Tibial artery (tissue), 4 donors: ENCODE measurements at regions not wholly inside any gene's neighbourhood (a gene's known extent, or its start where the extent isn't known, plus 50 kb on each side); places are given as distances from the start of the nearest gene placed in this dataset.
A peak's percentile ranks its signal among the peaks of the same experiment; 100 is the strongest.

Experiments used
- DNase-seq, 2 donors: peaks; one replicate each; pipeline ENCODE4 v3.0.0-alpha.2; 2019
- H3K27ac ChIP-seq, 2 donors: fragments of 200-600 bp; sonication (generic) in 1 of 2; 1 replicate in 1 of 2; 2 replicates in 1 of 2; pipeline ENCODE4 v1.5.1; 2018 to 2019; ENCODE audit warnings: mild to moderate bottlenecking in 1 of 2
- H3K27me3 ChIP-seq, 2 donors: fragments of 200-600 bp; sonication (generic) in 1 of 2; one replicate each; pipeline versions ENCODE4 v1.5.1 to v1.6.0; 2016 to 2019
- H3K36me3 ChIP-seq, 3 donors: fragments of 200-600 bp; sonication (generic) in 2 of 3; one replicate each; pipeline ENCODE4 v1.5.1; 2016 to 2019; ENCODE audit warnings: mild to moderate bottlenecking in 2 of 3
- H3K4me1 ChIP-seq, 4 donors: fragments of 200-600 bp; sonication (generic) in 2 of 4; 1 replicate in 3 of 4; 2 replicates in 1 of 4; pipeline ENCODE4 v1.5.1; 2016 to 2019
- H3K4me3 ChIP-seq, 2 donors: fragments of 200-600 bp; sonication (generic) in 1 of 2; 1 replicate in 1 of 2; 2 replicates in 1 of 2; pipeline ENCODE4 v1.5.1; 2018 to 2019; ENCODE audit warnings: mild to moderate bottlenecking in 2 of 2
- H3K9me3 ChIP-seq, 3 donors: fragments of 200-600 bp; sonication (generic) in 1 of 3; one replicate each; pipeline ENCODE4 v1.5.1; 2016 to 2019
- CTCF ChIP-seq, 2 experiments: fragments of 200-600 bp in 1 of 2; fragments of 450-650 bp in 1 of 2; IDR thresholded peaks; one replicate each; pipeline ENCODE4 v1.5.1; 2017 to 2019; ENCODE audit warnings: antibody characterized with exemption in 2 of 2, mild to moderate bottlenecking in 1 of 2, moderate library complexity in 1 of 2
- intact Hi-C: fragments of 100-400 bp; cut with DNase I; formaldehyde crosslinking; loops from one replicate; pipeline ENCODE4 v1.15.0; 2023; ENCODE audit warnings: low total_unique reads

GRCh38 chr2:8149007-8149405 lies 532.9 kb upstream of the ID2 start:
- Histone ChIP-seq H3K4me3 (no peak overlapping the region), H3K36me3 (no peaks in the 10 kb centered on the region), H3K4me1 (peaks cover 0 to 43% (median 30%) of the 10 kb centered on the region in 4 donors), H3K27ac (peak overlapping the region; percentile 23 to 60), H3K27me3 (no peaks in the 10 kb centered on the region), H3K9me3 (no peaks in the 10 kb centered on the region)
- DNase-seq = no peak
- intact Hi-C loops = no loop called here
- no peak for TF ChIP-seq CTCF (IDR thresholded peaks at IDR 0.05)

- no peak for TF ChIP-seq CTCF (IDR thresholded peaks at IDR 0.05)
- Histone ChIP-seq H3K4me1 (peaks cover 0 to 43% (median 30%) of the 10 kb centered on the region in 4 donors), H3K4me3 (no peak overlapping the region), H3K36me3 (no peaks in the 10 kb centered on the region), H3K27me3 (no peaks in the 10 kb centered on the region), H3K27ac (peak overlapping the region; percentile 23 to 60), H3K9me3 (no peaks in the 10 kb centered on the region)
- intact Hi-C loops = no loop called here
- no peak for DNase-seq
Measured at GRCh38 chr2:8149985-8150539, 531.8 kb upstream of the ID2 start.

- peaks cover 0 to 34% (median 23%) of the 10 kb centered on the region in 4 donors for H3K4me1 ChIP-seq
- no peak for DNase-seq
- no peak overlapping the region for H3K27ac ChIP-seq
- intact Hi-C loops = no loop called here
- no peak for TF ChIP-seq CTCF (IDR thresholded peaks at IDR 0.05)
- H3K36me3 ChIP-seq = no peaks in the 10 kb centered on the region
- H3K9me3 ChIP-seq = no peaks in the 10 kb centered on the region
- no peak overlapping the region for H3K4me3 ChIP-seq
- no peaks in the 10 kb centered on the region for H3K27me3 ChIP-seq
Measured at GRCh38 chr2:8151888-8152287, 530.0 kb upstream of the ID2 start.

GRCh38 chr2:8152392-8153257 lies 529.2 kb upstream of the ID2 start:
- no peak for TF ChIP-seq CTCF (IDR thresholded peaks at IDR 0.05)
- no peak overlapping the region for H3K4me3 ChIP-seq
- H3K9me3 ChIP-seq = no peaks in the 10 kb centered on the region
- H3K27me3 ChIP-seq = no peaks in the 10 kb centered on the region
- no peak for DNase-seq
- H3K27ac ChIP-seq = no peak overlapping the region
- intact Hi-C loops = no loop called here
- no peaks in the 10 kb centered on the region for H3K36me3 ChIP-seq
- H3K4me1 ChIP-seq = peaks cover 0 to 31% (median 22%) of the 10 kb centered on the region in 4 donors

- Histone ChIP-seq H3K36me3 (no peaks in the 10 kb centered on the region), H3K27me3 (no peaks in the 10 kb centered on the region), H3K9me3 (no peaks in the 10 kb centered on the region), H3K27ac (no peak overlapping the region), H3K4me3 (no peak overlapping the region), H3K4me1 (peaks cover 0 to 25% (median 17%) of the 10 kb centered on the region in 4 donors)
- intact Hi-C loops = no loop called here
- no peak for DNase-seq
- no peak for TF ChIP-seq CTCF (IDR thresholded peaks at IDR 0.05)
Measured at GRCh38 chr2:8153258-8153718, 528.6 kb upstream of the ID2 start.
